ENCODE measurements at regions not wholly inside any gene's neighbourhood (a gene's known extent, or its start where the extent isn't known, plus 50 kb on each side); places are given as distances from the start of the nearest gene placed in this dataset.

GRCh38 chr16:8044796-8045195 lies 545.5 kb downstream of the TMEM114 start:
- no peak for TF ChIP-seq CTCF (optimal IDR thresholded peaks at IDR 0.05 in 1 of 3, IDR thresholded peaks at IDR 0.05 in 1 of 3, conservative IDR thresholded peaks at IDR 0.05 in 1 of 3; ENCODE audit: extremely low read depth in 1 of 3, insufficient read depth in 2 of 3, low read length in 3 of 3)
- no peak for TF ChIP-seq EZH2 (IDR thresholded peaks at IDR 0.05; ENCODE audit: low read length)
